HL-60/S4 treated with phorbol 12-myristate 13-acetate at 8.2 ng/mL for 4 days and 3 days (cell line): ENCODE measurements at regions not wholly inside any gene's neighbourhood (a gene's known extent, or its start where the extent isn't known, plus 50 kb on each side); places are given as distances from the start of the nearest gene placed in this dataset.

Experiments used
- in situ Hi-C: fragments of 300-500 bp; cut with MboI; formaldehyde crosslinking; loops from 2 replicates; pipeline ENCODE4 v1.15.0; 2022; ENCODE audit warnings: low sequenced_read_pairs

DNA sequence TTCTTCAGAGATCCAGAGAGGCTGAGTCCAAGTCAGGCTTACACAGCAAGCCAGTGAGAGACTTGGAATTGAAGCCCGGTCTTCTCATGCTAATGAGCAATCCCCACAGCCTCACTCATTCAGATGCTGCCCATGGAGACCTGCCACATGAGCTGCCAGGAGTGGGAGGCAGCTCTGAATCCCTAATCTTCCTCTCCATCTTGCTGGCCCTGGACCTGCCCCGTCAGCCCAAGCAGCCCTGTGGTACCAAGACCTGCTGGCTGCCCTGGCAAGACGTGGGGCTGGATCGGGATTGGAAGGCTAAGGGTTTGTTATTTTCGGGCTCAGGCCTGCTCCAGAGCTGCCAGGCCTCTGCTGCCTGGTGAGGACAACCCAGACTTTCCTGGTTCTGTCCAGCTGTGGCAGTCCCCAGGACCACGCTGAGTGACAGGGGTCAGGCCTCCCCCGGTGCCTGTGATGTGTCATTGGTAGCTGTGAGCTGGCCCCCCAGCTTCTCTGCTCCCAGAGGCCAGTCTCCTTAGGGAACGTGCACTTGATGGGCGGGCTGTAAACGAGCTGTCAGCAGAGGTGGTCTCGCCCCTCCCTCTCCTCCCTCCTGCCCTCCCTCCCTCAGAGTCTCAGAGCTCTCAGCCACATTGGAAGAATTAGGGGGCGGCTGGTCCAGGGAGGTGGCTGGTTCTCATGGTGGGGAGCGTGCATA is 135.0 kb downstream of the FOXD2 start:
- in situ Hi-C loops, result no loop called here

DNA sequence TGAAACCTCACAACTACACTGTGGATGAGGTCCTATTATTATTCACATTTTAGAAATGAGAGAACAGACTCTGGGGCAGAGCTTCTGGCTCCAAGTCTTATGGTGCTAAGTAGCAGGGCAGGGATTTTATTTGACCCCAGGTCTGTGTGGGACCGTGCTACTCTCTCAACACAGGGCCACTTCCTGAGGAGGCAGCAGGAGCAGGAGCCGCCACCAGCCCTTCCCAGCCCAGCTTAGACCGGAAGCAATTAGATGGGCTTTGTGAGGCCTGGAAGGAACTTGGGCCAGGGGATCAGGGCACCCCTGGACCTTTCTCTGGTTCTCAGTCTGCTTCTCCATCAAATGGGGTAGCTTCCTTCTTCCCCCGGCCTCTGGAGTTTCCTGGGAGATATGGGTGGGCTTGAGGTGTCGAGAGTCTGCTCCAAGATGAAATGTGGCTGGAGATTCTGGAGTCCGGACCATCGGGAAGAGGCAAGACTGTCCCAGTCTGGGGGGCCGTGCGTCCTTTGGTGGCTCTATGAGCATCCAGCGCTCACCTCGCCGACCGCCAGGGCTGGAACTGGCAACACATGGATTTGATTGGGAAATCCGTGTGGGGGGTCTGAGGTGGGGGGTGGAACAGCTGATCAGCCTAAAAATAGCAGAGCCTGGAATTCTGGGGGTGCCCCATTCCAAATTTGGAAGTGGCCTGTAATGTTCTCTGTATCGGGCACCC is 136.8 kb downstream of the FOXD2 start:
- in situ Hi-C loops, result no loop called here

DNA sequence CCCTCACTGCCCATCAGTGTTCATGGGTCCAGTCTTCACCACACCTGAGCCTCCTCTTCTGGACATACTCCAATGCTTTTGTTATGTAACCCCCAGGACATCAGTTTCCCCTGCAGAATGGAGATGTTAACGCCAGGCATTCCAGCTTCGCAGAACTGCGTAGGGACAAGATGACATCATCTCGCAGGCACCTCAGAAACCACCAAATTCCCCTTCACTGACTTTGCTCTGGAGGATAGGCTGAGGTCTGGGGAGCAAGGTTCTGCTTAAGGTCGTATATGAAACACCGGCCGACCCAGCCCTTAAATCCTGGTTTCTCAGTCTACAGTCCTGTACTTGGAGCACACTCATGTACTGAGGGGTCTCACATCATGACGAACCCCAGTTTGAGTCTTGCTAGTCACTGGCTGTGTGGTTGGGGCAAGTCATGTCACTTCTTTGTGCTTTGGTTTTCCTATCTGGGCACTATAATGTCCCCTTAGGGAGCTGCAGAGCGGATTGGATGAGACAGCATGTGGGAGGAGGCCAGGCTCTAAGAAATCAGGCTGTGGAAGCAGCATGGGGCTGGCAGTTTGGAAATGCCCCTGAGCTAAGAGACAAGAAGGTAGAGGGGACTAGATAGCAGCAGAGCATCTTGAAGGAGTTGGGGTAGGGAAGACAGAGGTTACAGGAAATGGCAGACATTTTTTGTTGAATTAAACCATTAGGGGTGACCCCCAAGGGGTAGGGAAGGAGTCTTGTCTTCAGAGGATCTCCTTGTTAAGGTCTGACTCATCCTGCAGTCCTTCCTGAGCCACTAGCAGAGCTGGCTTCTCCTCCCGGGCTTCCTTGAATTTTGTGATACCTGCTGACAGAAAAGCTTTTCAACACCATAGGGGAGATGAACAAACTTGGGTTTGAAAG is 138.3 kb downstream of the FOXD2 start:
- in situ Hi-C loops, result no loop called here

DNA sequence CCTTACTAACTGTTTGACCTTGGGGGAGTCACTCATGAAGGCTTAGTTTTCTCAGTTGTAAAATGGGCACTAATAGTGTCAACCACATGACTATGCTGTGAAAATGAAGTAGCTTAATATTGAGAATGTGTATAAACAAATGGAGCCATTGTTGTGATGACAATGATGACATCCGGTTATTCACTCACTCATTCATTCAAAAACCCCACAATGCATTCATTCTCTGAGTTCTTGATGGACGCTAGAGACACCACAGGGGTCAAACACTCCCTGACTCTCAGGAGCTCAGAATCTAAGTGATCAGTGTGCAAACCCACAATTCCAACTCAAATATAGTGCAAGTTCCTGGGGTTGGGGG is 138.9 kb downstream of the FOXD2 start:
- in situ Hi-C loops, result no loop called here

DNA sequence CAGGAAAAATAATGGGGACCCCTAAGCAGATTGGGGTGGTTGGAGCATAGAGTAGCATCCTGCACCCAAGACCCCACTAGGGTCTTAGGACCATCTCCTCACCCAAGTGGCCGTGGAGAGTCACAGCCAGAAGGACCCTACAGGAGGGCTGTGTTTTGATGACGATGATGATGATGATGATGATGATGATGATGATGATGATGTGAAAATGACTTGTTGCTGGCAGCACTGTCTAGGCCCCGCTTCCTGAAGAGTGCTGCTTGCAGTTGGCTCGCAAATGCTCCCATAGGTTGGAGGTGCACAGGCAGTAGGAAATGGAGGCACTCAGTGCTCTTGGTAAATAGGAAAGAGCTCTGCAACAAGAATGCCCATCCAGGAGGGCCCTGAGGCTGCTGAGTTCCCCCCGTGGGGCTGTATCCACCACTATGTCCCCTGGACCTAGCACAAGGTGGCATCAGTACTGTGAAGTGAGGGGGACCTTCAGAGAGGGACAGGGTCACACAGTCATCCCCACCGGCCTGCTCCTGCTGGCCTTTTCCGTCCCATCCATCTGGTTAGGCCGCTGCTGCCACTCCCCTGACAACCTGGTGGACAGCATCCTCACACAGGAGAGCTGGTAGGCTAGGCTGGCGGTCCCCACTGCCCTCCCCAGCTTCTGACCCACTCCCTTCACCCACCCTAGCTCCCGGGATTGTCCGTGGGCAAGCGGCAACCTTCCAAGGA is 139.6 kb downstream of the FOXD2 start:
- in situ Hi-C loops, result no loop called here

DNA sequence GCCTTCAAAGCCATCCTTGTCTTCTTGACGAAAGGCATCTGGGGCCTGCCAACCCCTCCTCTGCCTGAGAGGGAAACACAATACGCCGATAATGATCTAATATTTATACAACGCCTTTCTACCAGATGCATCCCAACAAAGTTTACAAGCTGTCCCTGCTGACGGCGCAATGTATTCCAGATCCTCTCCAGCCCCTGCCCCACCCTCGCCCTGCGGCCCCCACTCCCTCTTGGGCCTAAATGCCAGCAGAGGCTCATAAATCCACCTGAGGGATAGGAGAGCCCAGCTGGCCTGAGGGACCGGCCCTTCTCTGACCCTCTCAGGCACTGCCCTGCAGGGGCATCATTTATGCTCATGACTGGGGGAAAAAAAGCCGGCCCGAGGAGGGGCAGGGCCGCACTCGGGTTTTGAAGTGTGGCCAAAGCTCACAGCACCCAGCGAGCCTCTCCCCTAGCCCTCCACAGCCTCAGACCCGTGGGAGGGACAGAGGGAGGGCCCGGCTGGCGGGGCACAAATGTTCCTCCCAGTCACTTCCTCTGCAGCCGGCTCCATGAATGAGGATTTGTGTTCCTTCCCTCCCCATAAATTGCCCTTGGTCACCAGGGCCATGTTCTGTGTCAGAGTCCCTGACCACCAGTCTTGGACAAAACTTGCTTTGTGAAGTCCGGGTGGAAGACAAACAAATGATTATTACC is 140.3 kb downstream of the FOXD2 start:
- in situ Hi-C loops, result no loop called here

DNA sequence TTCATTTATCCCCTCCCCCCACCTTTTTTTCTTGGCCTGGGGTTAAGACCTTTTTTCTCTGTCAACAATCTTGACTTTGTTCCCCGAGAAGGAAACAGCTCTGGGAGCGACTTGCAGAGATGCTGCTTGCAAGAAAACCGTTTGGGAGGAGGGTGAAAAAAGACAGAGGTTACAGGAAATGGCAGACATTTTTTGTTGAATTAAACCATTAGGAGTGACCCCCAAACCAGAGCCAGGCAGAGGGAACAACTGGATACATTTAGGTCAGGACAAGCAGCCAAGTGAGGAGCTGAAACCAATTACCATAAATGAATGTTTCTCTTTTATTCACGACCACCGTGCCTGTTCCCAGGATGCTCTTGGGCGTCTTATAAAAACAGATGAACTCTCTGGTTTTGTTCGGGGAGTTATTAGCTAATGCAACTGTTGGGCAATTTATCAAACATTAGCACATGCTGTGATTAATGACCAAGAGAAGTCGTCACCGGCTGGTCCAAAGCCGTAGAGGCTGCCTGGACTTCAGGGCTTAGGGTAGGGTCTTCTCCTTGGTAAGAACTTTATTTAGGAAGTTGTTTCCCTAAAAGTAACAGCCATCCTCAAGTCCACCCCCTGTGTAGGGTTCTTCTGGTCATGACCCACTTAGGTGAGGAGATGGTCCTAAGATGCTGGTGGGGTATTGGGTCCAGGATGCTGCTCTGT is 141.0 kb downstream of the FOXD2 start:
- in situ Hi-C loops, result no loop called here

DNA sequence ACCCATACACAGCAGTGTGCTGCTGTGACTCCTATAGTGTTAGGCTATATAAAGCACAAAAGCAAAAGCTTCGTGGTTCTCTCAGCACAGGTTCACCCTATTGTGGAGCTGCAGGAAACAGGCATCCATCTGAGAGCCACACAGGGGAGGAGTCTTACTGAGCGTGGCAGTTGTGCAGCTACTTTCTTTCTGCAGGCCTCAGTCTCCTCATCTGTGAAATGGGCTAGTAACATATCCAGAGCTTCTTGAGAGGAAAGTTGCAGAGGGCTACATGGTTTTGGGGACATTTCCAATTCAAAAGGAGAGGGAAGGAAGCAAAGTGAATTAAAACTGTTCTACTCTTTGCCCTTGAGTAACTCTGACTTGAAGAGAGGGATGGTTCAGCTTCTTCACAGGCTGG is 142.0 kb downstream of the FOXD2 start:
- in situ Hi-C loops, result no loop called here

DNA sequence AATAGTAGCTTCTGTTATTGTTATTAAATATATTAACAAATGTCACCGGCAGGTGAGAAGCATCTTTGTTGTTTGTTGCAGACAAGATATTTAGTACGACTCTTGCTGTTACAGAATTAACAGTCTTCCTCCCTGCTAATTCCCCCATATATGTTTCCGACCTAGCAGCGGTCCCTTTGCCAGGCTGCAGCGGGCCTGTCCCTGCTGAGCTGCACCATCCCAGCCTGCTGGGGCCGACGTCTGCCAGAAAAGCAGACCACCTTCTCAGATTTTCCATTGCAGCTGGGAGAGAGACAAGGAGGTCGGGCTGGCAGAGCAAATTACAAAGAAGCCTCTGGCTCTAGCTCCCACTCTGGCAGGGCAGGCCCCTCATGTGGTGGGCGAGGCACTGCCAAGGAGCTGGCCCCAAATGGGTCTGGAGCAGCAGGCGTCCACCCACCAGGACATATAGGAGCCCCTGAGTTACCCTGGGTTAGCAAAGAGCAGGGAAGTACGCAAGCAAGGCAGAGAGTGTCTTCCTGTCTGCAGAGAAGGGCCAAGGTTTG is 142.7 kb downstream of the FOXD2 start:
- in situ Hi-C loops, result no loop called here

DNA sequence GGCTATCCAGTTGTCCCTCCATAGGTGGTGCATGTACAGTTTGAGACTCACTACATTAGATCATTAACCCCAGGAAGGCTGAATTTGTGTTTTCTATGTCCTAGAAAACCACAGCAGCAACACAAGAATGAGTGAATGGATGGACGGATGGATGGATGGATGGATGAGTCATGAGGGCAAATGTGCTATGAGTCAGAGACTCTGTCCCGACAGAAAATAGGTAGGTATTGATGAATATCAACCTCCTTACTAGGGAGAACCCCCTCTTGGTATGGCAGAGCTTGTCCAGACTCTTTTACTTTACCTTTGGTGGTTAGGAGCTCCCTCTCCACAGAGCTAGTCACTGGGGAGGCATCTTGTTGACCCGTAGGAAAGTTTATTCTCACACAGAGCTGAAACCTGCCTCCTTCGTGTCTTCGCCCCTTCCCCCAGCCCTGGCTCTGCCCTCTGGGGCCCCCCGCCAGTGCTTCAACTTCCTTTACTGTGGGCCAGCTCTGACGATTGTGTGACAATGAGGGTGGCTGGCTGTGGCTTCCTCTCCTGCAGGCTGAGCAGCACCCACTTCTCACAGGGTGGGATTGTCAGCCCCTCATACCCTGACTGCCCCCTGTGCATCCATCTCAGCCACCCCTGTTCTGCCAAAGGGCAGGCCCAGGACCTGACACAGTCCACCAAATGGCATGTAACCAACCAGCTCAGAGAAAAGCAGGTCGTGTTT is 145.2 kb downstream of the FOXD2 start:
- in situ Hi-C loops, result no loop called here

DNA sequence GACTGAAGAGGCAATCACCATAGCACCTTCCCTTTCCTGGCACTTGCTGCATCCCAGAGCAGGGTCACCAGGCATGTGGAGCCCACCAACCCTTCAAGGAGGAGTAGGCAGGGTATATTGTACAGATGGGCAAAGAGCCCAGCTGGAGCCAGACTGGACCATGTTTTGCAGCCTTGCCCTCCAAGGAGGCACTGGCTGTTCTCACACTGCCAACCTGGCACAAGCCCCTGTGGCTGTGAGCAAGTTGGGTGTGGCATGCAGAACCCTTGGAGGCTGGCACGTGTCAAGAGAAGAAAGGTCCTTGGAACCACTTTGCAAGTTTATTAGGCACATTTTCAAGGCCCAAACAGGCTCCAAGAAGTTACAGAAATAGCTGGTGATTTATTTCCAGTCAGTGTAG is 146.4 kb downstream of the FOXD2 start:
- in situ Hi-C loops, result no loop called here

DNA sequence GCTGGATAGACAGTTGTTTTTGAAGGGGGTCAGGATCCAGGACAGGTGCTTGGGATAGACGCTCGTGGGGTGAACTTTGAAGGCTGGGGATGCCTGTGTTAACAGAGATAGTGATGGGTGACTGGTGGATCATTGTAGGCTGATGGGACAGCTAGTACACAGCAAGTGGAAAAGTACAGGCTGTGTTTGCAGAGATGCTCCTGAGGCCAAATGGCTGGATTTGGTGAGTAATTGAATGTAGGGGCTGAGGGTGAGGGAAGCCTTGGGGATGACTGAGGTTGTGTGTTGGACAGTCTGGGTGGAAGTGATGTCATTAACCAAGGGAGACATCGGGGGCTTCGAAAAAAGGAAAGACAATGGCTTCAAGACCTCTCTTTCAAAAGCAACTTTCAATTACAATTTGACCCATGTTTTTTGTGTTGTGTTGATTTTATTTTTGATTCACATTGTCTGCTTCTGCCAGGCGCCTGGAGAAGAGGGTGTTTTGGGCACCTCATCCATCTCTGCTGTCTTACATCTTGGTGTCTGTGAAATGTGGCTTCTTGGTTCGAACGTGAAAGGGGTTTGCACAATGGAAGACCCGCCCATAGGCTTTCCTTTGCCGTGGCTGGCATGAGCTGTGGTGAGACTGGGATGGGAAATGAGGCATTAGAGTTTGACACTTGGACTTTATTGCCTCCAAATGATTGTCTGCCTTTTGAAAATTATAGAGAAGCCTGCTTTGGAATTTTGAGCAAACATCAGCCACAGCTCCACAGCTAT is 147.5 kb downstream of the FOXD2 start:
- in situ Hi-C loops, result no loop called here

DNA sequence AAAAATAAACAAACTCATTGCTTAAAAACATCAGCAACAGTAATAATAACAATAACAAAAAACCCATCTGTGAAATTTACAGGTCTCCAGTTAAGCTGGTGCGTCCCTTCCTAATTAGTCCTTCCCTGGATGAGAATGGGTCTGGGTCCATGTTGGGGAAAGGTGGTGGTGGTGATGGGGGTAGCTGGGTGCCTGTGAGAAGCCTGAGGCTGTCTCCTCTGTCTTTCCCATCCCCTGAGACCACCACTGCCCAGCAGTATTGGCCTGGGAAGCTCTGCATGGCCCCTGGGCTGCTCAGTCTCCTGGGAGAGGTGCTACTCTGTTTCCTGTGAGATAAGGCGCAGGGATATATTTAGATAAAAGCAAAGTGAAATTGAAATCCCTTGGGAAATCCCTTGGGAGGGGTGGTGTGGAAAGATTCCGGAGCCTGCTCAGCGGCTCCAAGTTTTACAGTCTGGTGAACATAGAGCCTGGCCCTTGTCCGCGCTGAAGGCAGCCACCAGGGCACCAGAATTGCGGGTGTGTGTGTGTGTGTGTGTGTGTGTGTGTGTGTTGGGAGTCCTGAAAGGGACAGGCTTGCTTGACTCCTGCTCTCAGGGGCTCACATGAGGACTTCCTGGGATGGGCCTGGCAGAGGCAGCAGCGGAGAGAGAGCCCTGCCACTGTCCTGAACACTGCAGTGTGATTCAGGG is 150.2 kb downstream of the FOXD2 start:
- in situ Hi-C loops, result no loop called here

DNA sequence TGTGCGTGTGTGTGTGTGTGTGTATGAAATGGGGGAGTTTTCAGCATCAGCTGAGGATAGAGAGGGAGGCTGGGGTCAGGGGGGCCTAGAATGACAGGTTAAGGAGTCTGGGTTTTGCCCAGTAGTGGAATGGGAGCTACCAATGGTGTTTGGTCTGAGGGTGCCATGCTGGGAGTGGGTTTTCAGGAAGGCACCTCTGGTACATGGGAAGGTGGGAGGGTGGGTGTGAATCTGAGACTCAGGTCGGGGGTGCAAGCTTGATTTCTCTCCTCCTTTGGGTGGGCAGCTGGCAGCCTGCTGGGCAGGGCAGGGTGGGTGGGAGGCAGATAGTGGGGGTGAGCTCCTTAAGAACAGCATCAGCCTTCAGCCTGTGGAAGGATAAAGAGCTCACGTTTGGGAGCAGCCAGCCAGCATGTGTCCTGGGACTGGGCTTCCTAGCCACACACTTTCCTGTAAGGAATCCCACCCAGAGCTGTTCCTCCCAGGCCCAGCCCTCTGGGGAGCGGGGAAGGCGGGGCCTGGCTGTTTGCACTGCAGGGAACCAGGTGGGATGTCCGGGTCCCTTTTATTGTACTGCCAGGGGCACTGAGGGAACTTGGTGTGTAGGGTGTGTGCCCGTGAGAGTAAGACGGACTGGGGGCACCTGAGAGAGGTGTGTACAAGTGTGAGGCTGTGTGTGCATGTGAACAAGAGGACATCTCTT is 152.8 kb downstream of the FOXD2 start:
- in situ Hi-C loops, result no loop called here

DNA sequence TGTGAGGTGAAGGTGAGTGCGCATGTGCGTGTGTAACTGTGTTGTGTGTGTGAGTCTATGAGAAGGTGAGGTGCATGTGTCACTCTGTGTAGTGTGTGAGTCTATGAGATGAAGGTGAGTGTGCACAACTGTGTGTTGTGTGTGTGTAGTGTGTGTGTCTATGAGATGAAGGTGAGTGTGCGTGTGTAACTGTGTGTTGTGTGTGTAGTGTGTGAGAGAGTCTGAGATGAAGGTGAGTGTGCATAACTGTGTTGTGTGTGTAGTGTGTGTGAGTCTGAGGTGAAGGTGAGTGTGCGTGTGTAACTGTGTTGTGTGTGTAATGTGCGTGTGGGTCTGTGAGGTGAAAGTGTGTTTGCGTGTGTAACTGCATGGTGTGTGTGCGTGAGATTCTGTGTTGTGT is 154.0 kb downstream of the FOXD2 start:
- in situ Hi-C loops, result no loop called here

DNA sequence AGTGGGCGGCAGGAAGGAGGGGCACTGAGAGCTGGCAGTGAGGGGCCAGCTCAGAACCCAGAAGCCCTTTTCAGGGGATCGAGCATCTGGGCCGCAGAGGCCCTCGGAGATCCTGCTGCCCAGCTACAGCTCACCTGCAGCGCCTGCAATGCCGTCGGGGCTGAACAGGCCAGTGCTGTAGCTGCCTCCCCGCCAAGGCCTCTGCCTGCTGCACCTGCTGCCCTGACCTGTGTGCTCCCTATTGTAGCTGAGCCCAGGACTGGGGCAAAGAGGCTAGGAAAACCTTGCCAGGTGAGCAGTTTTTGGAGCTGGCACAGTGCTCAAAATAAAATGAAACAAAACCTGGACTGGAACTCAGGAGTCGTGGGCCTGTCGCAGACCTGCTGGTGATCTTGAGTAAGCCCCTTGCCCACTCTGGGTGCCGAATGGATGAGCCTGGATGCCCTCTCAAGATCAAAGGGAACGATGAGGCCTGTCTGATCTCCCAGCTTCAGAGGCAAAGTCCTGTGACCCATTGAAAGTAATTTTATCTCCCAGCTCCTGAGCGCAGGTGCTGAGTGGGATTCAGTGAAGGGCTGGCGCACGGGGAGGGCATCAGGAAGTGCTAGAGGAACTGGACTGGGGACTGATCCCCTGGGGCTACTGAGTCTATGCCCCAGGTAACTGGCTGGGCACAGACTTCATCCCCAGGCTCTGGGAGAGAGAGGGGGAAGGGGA is 154.6 kb downstream of the FOXD2 start:
- in situ Hi-C loops, result no loop called here
